CD4-positive, alpha-beta T cell treated with Interleukin-4 for 1 hour (primary cell): ENCODE measurements at regions not wholly inside any gene's neighbourhood (a gene's known extent, or its start where the extent isn't known, plus 50 kb on each side); places are given as distances from the start of the nearest gene placed in this dataset.
"Not testable (repeated sequence)": the region's sequence is repeated elsewhere in the genome, so short reads cannot be mapped to it uniquely, and the experiment has no call there.

ENCODE experiments used
- DNase-seq, 2 donors: peaks; one replicate each; pipeline ENCODE4 v3.0.0-alpha.2; 2020 to 2022

DNA sequence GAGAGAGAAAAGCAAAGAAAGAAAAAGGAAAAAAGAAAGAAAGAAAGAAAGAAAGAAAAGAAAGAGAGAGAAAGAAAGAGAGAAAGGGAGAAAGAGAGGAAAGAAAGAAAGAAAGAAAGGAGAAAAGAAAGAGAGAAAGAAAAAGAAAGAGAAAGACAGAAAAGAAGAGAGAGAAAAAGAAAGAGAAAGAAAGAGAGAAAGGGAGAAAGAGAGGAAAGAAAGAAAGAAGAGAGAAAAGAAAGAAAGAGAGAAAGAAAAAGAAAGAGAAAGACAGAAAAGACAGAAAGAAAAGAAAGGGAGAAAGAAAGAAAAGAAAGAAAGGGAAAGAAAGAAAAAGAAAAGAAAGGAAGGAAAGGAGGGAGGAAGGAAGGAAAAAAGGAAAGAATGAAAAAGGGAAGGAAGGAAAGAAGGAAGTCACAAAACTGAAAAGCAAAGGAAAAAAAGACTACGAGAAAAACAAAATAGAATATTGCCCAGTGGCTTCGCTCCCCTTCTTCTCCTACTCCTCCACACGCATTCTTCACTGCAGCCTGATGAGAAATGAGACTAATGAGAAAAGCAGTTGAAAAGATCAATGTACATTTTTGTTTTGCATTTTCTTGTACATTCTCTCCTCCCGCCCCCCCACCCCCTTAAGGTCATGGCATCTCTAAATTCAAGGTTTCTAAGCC lies 170.0 kb downstream of the SOD2 start:
- no peak for DNase-seq

DNA sequence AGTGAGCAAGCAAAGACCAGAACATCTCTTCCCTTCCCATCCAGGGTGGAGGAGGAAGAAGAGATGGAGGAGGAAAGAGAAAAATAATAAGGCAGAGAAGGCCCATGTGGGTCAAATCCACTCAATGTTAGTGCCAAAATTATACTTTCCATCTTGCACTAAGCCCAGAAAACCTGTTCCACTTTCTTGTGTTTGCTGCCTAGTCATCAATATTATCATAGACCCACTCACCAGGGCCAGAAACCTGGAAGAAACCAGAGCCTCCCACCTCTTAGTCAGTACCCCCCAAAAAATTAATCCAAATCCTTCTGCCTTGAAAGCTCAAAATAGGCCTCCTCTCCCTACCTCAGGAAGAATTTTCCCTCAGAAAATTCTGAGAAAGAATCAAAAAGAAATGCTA lies 171.1 kb downstream of the SOD2 start:
- no peak for DNase-seq

DNA sequence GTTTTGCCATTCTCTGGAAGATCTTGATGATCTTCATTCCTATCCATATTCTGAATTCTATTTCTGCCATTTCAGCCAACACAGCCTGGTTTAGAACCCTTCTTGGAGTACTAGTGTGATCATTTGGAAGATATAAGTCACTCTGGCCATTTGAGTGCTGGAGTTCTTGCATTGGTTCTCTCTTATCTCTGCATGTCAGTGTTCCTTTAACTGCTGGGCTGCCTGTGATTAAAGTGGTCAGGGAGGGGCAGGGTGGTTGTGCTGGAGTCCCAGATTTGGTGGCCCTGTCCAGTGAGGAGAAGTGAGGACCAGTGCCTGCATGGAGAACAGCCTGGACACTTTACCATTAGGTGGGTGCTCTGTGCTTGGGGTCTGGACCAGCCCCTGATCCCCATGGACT lies 173.0 kb downstream of the SOD2 start:
- no peak for DNase-seq

DNA sequence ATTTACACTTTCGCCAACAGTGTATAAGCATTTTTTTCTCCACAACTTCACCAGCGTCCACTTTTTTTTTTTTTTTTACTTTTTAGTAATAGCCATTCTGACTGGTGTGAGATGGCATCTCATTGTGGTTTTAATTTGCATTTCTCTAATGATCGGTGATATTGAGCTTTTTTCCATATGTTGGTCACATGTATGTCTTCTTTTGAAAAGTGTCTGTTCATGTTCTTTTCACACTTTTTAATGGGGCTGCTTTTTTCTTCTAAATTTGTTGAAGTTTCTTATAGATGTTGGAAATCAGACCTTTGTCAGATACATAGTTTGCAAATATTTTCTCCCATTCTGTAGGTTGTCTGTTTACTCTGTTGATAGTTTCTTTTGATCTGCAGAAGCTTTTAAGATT lies 177.2 kb downstream of the SOD2 start:
- DNase-seq: not testable (repeated sequence)

DNA sequence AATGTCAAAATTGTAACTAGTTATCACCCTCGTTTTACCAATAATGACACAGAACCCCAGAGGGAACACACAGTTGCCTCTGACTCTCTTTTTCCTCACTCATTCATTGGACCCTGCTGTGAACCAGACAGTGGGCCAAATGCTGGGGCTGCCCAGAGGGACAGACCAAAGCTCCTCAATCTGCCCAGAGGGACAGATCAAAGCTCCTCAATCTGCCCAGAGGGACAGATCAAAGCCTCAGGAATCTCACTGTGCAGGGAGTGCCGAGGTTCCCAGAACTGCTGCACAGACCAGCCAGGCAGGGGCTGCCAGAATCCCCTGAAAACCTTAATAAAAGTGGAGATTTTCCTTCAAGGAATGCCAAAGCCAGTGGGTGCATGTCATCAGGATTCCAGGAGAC lies 179.1 kb downstream of the SOD2 start:
- DNase-seq: no peak

DNA sequence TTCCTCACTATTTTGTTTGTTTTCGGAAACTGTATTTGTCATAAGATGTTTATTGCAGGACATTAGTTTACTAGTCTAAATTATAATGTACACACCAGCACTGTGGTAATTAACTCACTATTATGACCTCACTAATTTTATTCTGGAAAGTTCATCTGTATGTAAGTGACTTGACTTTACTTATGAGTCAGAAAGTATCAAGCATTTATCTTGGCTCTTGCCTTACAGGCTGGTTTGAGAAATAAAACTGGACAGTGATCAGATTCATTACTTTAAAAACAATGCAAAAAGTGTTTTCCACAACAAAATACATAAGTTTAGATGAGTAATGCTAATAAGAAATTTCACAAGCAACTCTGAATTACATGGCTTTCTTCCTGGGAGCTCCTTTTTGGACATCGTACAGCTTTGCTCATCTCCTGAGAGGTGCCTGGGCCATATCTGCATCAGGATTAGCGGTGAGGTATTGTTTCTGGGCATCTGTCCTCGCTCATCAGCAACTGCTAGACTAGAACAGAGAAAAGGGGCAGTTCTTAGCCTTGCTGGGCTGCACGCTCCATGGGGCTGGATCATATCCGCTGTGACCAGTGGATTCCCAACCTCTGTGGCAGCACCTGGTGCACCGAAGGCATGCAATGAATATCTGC lies 179.8 kb downstream of the SOD2 start:
- DNase-seq: no peak

DNA sequence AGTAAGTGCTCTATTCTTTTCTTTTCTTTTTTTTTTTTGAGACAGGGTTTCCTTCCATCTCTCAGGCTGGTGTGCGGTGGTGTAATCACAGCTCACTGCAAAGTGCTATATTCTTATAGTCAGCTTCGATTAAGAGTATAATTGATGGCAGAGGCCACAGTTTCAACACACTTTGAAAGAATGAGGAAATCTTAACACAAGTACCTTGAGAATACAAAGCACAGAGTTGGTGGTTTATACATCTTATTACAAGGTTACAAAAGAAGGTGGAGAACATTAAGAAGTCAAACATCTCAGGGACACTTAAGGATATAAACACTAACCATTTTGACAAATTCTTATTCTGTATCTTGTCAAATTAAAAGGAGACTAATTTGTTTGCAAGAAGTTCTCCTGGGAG lies 180.5 kb downstream of the SOD2 start:
- DNase-seq: no peak

DNA sequence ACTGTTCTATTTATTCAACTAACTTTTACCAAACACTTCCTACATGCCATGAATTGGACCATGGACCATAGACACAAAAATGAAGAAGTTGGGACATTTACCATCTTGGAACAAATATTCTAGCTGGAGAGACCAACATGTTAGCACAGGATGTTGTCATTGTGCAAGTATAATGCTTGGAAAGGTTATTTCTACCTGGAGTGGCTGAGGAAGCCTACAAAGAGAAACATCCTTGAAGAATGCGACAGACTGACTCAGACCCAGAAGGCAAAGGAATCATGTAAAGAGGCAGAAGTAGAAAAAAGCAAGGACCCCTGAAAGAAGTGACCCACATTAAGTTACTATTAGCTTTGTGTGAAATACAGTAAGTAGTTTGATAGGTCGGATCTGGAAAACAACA lies 180.9 kb downstream of the SOD2 start:
- DNase-seq: no peak

DNA sequence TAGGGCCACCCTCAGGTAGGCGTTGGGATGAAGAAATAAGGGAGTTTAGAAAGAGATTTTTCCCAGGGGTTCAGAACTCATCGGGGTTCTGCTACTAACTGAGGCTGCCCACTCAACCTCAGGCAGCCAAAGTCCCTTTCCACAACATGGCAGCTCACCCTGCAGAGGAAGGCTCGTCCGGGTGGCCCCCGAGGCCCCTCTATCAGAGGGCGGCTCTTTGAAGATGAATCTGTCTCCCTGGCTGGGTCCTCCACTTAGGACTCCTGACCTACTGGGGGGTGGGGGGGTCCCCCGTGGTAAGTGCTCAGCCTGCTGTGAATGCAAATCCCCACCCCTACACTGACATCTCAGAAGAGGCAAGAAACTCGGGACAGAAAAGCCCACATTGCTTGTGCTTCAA lies 182.9 kb downstream of the SOD2 start:
- DNase-seq: no peak

DNA sequence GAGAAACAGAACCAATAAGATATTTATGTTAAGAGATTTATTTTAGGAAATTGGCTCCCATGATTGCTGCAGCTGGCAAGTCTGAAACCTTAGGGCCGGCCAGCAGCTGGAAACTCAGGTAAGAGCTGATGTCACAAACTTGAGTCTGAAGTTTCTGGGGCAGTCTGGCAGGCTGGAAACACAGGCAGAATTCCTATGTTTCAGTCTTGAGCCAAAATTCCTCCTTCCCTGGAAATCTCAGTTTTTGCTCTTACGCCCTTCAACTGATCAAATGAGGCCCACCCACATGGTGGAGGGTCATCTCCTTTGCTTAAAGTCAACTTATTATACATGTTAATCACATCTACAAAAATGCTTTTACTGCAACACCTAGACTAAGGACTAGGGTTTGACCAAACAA lies 184.1 kb downstream of the SOD2 start:
- no peak for DNase-seq

DNA sequence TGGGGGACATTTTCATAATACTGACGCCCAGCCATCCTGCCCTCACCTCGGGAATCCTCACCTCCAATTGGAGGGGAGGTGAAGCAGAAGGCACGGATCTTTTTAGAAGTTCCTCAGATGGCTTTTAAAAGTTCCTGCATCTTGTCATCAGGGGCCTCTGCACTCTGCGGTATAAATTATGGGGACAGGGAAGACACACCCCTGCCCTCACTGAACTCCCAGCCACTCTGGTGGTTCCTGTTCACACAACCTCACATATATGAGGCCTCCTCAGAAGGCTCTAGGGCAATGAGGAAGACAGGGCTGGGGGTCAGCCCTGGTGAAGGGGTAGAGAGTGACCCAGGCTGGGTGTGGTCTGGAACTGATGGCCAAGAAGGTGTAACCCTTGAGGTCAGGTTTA lies 187.0 kb downstream of the SOD2 start:
- DNase-seq: no peak

DNA sequence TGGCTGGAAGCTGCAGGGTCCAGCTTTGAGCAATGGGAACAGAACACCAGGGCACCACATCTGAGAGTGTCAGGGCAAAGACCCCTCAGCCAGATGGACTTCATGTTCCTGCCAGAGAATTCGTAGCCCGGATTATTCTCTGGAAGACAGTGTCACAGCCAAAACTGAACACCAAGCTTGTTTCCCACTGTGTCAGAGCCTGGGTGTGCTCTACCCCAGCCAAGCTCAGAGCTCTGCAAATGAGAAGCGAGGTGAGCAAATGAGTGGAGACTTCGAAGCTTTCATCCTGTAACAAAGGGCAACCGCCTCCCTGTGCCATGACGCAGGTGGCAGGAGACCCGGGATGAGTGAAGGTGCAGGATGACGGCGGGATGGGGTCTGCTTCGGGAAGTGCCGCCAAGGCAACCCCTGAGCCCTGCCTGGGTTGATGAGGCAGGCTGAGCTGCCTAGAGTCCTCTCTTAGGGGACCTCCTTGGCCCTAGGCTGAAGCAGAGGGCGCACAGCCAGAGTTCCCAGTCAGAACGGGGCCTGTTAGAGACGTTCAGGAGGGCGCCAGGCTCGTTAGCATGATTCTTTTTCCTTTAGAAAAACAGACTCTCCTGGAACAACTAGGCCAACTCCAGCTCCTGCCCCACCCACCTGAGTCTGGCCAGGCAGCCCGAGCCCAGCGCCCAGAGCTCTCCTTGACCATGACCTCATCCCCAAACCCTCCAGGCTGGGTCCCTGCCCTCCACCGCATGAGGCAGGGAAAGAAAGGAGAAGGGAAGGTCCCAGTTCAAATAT lies 187.7 kb downstream of the SOD2 start:
- DNase-seq: no peak

DNA sequence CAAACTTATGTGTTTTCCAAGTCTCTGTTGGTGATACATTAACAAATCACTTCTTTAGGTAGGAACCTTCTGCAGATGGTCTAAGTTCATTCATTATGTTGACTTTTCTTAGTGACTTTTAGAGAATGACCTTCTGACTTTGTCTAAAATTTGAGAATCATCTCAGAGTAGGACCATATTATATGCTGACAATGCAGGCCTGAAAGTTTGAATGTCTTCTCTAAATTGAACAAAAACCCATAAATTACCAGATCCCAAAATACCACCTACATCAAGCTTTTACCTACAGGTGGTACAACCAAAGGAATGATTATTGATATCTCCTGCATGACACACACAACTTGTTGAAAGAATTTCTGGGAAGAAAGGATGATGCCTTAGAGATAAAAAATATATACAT lies 191.5 kb downstream of the SOD2 start:
- no peak for DNase-seq

DNA sequence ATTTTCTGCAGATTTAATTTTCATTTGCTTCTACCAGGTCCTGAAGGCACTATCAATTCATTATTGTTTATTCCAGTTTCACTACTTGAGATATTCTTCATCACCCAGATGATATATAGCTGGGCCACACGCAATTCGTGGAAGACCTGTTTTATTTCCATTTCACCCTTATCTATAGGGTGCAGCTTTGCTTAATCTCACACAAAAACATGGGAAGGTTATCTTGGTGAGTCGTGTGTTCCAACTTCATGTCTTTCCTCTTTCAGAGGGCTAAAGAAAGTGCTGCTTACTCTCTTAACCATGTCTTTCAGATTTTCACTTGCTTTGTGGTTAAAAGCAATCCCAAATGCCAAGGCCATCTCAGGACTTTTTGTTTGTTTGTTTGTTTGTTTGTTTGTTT lies 194.0 kb downstream of the SOD2 start:
- DNase-seq: no peak

DNA sequence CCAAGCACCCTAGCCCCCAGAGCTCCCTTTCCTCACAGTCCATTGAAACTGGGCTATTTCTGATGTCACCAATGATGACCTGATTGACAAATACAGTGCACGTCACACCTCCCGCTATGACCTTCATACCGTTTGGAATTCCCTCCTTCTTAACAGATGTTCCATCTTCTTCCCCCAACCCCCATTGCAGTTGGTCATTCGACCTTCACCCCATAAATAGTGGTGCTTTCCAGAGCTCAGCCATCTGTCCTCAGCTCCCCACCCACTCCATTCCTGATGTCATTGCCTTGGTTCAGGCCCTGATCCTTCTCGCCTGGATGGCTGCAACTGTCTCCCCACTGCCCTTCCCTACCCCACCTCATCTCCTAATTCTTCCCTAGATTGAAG lies 198.5 kb downstream of the SOD2 start:
- DNase-seq: no peak

DNA sequence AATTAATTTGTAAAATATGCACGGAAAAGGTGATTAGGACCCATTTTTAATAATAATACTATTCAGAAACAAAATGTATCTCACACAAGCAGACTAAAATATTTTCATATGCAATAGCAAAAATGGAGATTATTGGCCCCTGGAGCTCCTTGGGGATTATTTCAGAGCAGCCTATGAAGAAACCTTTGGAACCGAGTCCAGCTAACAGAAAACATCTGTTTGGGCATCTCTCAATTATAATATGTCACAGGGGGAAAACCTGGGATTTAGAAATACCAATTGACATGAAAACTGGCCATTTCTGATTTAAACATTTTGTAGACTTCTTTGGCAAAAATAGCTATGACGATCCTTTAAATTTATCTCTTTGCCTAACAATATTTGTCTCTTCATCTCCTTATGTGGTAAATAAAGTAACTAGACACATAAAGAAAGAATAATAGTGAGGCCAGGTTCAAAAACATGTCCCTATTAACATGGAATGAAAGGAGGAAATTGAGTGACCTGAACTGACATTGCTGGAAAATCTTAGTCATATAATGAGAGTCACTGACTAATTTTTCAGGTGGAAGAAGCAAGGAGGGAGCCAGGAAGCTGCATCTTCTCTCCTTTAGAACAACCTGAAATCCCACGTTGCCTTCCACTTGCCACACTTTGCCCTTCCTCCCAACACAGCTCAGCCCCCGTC lies 199.0 kb downstream of the SOD2 start:
- no peak for DNase-seq

DNA sequence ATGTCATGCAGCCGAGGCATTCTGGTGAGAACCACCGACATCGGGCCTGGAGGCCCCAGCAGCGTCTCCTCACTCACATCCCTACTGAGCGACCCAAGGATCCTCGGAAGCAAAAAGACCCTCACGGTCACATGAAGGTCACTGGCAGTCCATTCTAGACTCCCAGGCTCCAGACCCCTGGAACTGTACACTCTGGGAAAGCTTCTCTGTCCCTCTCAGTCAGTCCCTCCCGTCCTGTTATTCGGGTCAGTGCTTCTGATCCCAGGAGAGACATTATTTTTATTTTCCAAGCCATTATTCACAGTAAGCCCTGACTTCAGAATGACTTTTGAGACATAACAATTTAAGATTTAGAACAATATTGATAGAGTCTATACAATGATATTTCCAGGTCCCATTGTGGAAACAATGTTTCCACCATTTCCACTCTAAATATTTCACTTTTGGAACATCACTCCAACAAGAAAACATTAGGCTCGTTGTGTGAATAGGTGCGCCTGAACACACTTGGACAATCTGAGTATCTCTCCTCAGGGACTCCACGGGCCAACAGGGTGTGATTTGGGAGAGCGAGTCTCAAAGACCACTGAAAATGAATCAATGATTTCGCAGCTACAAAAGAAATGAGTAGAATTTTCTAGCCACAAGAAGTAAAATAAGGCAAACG lies 199.7 kb downstream of the SOD2 start:
- DNase-seq: no peak

DNA sequence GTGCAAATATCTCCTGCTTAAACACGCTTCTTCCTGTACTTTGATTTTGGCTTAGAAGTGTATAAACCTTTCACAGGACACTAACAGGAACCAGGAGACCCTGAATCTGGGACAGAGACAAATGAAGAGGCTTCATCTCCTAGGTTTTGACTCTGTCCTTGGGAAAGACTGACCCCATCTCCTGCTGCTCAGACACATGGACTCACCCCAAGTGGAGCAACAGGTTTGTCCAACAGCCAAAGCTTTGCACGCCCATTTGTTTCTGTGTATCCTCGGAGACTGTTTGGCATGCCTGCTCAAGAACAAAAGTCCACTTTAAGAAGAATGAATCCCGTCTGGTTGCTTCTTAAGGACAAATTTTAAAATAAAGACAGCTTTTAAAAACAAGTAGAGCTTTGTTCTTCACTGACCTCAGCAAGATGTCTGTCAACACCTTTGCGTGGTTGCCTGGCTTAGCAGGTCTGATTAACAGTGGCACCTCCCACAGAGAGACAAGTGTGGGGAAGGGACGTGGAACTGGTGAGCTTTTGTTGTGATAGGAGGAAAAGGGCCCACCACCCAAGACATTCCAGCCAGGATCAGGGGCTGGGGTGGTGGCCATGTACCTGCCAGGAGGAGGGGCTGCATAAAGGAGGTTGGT lies 202.6 kb downstream of the SOD2 start:
- no peak for DNase-seq

DNA sequence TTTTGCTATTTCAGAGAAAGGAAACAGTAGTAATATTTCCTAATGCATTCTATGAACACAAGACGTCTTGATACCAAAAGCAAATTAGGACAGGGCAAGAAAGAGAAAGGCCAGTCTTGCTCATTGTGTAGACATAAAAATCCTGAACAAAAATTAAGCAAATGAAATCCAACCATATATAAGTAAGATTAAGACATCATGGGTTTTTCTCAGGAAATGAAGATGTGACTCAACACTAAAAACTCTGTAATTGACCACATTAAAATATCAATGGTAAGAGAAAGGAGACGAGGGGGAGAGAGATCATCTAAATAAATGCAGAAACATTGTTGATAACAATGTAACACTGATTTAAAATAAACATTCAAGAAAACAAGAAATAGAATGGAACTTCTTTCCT lies 205.4 kb downstream of the SOD2 start:
- no peak for DNase-seq

DNA sequence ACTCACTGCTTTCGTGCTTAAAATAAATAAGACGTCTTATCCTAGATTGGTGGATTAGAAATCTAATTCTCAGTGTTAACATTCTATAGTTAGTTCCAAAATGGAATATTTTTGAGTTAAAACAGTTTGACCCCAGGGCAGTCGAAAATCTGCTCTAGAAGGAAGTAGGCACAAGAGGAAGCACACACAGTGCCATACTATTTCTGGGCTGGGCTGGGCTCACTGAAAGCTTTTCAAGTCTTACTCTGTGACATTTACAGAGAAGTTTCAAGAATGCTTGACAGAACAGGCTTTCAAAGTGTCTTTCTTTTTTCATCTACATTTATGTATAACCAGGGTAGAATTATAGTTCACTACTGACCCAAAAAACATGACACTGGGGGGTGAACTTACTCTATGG lies 209.8 kb downstream of the SOD2 start:
- DNase-seq: no peak

DNA sequence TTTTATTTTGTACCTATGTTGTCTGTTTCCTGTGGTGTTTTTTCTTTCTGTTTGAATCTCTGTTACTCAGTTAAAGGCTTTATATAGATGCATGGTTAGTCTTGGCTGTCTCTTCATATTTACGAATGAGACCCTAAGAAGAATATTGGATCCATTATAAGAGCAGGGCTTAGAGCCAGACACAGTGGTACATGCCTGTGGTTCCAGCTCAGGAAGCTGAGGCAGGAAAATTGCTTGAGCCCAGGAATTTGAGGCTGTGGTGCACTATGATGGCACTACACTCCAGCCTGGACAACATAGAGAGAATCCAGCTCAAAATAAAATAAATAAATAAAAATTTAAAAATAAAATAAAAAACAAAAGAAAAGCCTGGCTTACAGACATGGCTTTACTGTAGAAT lies 211.1 kb downstream of the SOD2 start:
- no peak for DNase-seq

DNA sequence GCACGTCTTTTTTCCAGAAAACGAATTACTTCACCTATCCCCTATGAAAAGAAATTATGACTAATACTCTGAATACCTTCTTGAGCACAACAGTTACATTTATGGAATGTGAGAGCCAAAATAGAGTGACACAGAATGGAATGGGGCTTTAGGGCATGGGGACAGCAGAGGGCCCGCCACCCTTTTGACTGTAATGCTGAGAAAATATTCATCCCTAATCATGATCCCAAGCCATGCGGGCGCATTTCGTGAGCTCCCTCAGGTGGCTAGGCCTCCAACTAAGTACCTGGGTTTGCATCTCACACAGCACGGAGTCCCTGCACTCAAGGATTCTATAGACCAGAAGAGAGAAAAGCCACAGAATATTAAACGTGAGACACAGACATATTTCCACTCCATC lies 212.6 kb downstream of the SOD2 start:
- DNase-seq: no peak

DNA sequence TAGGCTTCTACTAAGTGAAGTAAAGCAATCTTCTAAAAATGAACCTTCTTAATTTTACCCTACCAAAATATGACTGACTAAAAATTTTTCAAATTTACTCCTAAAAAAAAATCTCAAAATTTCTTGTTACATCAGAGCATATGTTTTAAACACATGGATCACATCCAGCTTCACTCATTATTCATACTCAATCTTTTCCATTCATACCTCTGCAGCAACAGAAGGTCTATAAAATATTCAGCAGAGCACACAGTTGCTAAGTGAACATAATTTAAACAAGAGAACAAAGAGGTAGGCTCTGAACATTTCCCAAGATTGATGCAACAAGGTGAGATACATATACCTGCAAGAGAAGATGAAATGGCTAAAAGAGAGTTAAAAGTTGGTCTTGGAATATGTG lies 213.9 kb downstream of the SOD2 start:
- DNase-seq: no peak
